ENCODE measurements at regions not wholly inside any gene's neighbourhood (a gene's known extent, or its start where the extent isn't known, plus 50 kb on each side); places are given as distances from the start of the nearest gene placed in this dataset.
"Not testable (repeated sequence)": the region's sequence is repeated elsewhere in the genome, so short reads cannot be mapped to it uniquely, and the experiment has no call there.

DNA sequence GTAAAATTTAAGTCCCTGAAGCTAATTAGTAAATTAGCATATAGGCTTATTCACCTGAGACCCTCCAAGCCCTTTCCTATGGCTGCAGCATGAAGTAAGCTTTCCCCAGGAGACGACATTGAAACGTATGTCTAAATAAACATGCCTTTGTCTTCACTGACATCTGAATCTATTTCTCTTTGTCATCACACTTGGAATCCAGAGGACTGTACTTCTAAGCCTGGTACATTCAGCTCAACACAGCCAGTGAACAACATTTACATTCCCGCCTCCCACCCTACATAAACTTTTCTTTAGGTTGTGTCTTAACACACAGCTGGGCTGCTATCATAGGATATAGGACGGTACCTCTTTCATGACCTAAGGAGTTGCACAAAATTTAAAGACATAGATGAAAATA lies 414.4 kb downstream of the SFMBT2 start:
- H3K27ac Mint-ChIP-seq, result no peak overlapping the region
- DNase-seq, result no peak
- H3K36me3 Mint-ChIP-seq, result no peaks in the 10 kb centered on the region
- no peak overlapping the region for H3K4me3 Mint-ChIP-seq
- no peaks in the 10 kb centered on the region for H3K4me1 Mint-ChIP-seq
- H3K9me3 Mint-ChIP-seq, result no peaks in the 10 kb centered on the region
- CTCF ChIA-PET, result interaction anchor here (0.5 kb wide), 1 partner anchor 813 kb away, joined by 3 read pairs; no protein-coding TSS in a partner anchor
- peaks cover 48% of the 10 kb centered on the region for H3K27me3 Mint-ChIP-seq

- Mint-ChIP-seq H3K27ac (no peak overlapping the region), H3K4me3 (no peak overlapping the region), H3K27me3 (peaks cover 42% of the 10 kb centered on the region), H3K9me3 (no peaks in the 10 kb centered on the region), H3K4me1 (peaks cover 5% of the 10 kb centered on the region), H3K36me3 (no peaks in the 10 kb centered on the region)
- DNase-seq, result no peak
- CTCF ChIA-PET, result interaction anchor here (0.5 kb wide), 1 partner anchor 813 kb away, joined by 3 read pairs; no protein-coding TSS in a partner anchor
These were observed 415.0 kb downstream of the SFMBT2 start for GRCh38 chr10:6995831-6996230.

DNA sequence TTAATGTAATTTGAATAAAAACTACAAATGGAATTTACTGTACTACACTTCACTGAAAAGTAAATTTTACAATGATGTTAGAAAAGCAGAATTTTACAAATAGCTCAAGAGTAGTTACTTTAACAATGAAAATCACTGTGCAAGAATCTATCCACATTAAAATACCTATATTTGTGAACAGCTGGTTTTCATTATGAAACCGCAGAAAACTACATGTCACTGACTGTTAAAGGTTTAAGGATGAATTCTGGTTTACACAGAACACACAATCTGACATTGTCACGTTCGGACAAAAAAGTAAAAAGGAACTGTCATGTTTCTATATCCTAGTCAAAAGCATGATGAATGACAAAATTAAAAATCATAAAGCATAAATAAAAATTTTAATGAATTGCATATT lies 415.3 kb upstream of the PRKCQ start:
- Mint-ChIP-seq H3K27me3 (peaks cover 40% of the 10 kb centered on the region), H3K36me3 (no peaks in the 10 kb centered on the region), H3K4me3 (no peak overlapping the region), H3K27ac (no peak overlapping the region), H3K4me1 (peaks cover 8% of the 10 kb centered on the region), H3K9me3 (no peaks in the 10 kb centered on the region)
- DNase-seq, result no peak
- CTCF ChIA-PET, result no interaction called here

DNA sequence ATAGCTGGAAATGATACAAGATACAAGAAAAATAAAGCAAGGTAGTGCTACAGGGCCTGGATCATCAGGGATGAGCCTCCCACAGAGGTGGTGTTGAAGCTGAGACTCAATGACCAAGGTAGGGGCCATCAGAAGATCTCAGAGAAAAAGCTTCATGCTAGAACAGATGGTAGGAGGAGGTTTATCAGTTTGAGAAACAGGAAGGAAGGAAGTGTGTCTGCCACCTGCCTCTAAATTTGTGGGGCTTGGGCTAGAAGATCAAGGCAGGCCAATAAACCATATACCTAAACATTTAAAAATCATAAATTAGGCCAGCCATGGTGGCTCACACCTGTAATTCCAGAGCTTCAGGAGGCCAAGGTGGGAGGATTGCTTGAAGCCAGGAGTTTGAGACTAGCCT lies 410.8 kb upstream of the PRKCQ start:
- CTCF ChIA-PET, result no interaction called here
- no peak overlapping the region for H3K4me3 Mint-ChIP-seq

DNA sequence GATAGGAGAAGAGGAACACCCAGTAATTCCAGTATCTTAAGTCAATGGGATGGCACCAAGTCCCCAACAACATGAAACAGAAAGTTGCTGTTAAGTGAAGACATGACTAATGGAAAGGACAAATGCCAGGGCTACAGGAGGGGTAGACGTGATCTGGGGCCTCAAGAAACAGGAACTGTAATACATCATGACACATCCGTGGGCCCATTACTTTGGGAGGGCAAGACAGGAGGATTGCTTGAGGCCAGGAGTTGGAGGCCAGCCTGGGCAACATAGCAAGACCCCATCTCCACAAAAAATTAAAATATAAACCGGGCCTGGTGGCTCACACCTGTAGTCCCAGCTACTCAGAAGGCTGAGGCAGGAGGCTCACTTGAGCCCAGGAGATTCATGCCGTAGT lies 408.6 kb upstream of the PRKCQ start:
- CTCF ChIA-PET, result no interaction called here
- no peak for DNase-seq

More for the DNA sequence above, 410.8 kb upstream of the PRKCQ start:
- DNase-seq, result no peak
- Mint-ChIP-seq H3K4me1 (peaks cover 8% of the 10 kb centered on the region), H3K9me3 (no peaks in the 10 kb centered on the region), H3K27ac (no peak overlapping the region), H3K36me3 (no peaks in the 10 kb centered on the region), H3K27me3 (peaks cover 29% of the 10 kb centered on the region)

DNA sequence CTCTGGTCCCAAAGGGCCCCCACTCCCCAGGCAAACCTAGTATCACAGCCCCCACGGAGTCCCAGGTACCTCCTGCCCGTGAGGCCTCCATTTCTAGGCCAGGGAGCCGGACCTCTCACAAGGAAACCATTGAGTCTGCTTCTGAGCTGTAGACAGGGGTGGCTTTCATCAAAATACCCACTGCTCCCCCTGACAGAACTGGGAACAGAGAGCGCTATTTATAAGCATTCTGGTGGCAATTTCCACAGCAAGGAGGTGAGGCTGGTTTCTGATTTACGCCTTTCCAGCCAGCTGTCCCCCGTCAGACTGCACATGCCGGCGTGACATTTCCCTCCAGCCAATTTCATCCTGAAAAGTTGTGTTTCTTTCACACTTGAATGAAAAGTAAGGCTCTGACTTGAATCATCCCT lies 407.5 kb upstream of the PRKCQ start:
- Mint-ChIP-seq H3K27me3 (peaks cover 24% of the 10 kb centered on the region), H3K27ac (no peak overlapping the region), H3K4me1 (peaks cover 8% of the 10 kb centered on the region), H3K36me3 (no peaks in the 10 kb centered on the region), H3K9me3 (no peaks in the 10 kb centered on the region), H3K4me3 (no peak overlapping the region)
- CTCF ChIA-PET, result no interaction called here
- no peak for DNase-seq

More for the DNA sequence above, 408.6 kb upstream of the PRKCQ start:
- H3K27ac Mint-ChIP-seq, result no peak overlapping the region
- H3K9me3 Mint-ChIP-seq, result no peaks in the 10 kb centered on the region
- no peak overlapping the region for H3K4me3 Mint-ChIP-seq
- peaks cover 8% of the 10 kb centered on the region for H3K4me1 Mint-ChIP-seq
- no peaks in the 10 kb centered on the region for H3K36me3 Mint-ChIP-seq
- H3K27me3 Mint-ChIP-seq, result peaks cover 31% of the 10 kb centered on the region

DNA sequence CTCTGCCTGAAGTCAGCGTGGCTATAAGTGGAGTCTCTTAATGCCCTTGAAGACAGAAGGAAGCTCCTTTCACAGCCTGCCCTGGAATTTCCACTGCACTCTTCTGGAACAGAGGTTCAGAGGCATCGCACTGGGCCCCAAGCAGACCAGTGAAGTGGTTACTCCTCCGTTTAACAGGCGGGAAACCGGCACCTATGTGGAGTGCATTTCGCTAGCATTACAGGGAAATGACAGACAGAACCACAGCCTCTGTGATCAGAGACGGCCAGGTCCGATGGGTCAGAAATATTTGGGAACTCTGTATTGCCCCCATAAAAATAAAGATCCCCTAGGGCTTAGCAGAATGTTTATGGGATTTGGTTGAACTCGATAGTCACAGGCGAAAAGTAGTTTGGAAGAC lies 406.9 kb upstream of the PRKCQ start:
- H3K27ac Mint-ChIP-seq, result no peak overlapping the region
- DNase-seq, result no peak
- H3K27me3 Mint-ChIP-seq, result peaks cover 24% of the 10 kb centered on the region
- CTCF ChIA-PET, result no interaction called here
- H3K4me1 Mint-ChIP-seq, result peaks cover 8% of the 10 kb centered on the region
- no peaks in the 10 kb centered on the region for H3K36me3 Mint-ChIP-seq
- H3K9me3 Mint-ChIP-seq, result no peaks in the 10 kb centered on the region
- no peak overlapping the region for H3K4me3 Mint-ChIP-seq

- peaks cover 32% of the 10 kb centered on the region for H3K27me3 Mint-ChIP-seq
- no peak for DNase-seq
- H3K4me3 Mint-ChIP-seq, result no peak overlapping the region
- H3K36me3 Mint-ChIP-seq, result no peaks in the 10 kb centered on the region
- H3K4me1 Mint-ChIP-seq, result peaks cover 2% of the 10 kb centered on the region
- H3K9me3 Mint-ChIP-seq, result no peaks in the 10 kb centered on the region
- CTCF ChIA-PET, result no interaction called here
- H3K27ac Mint-ChIP-seq, result no peak overlapping the region
These were observed 405.6 kb upstream of the PRKCQ start for GRCh38 chr10:6985644-6986043.

DNA sequence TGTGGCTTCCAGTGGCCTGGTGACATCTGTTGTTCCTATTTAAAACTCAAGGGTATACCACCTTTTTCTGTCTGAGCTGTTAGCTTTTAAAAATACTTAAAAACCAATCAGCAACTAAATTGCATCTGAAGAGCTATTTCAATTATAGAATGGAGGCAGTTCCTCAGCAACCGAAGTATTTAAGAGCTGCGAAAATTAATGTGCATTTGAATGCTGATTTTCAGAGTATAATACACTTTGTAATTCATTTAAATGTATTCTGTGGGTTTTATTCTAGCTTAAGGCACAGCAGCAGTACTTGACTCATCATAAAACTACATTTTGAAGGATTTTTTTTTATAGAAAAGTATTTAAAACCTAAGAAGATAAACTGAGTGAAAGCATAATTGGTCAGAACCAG lies 404.9 kb upstream of the PRKCQ start:
- CTCF ChIA-PET, result no interaction called here
- DNase-seq, result no peak
- Mint-ChIP-seq H3K4me1 (peaks cover 7% of the 10 kb centered on the region), H3K9me3 (no peaks in the 10 kb centered on the region), H3K27ac (no peak overlapping the region), H3K4me3 (no peak overlapping the region), H3K27me3 (peaks cover 37% of the 10 kb centered on the region), H3K36me3 (no peaks in the 10 kb centered on the region)

- H3K27me3 Mint-ChIP-seq, result peaks cover 45% of the 10 kb centered on the region
- H3K4me1 Mint-ChIP-seq, H3K27ac Mint-ChIP-seq, H3K9me3 Mint-ChIP-seq, H3K36me3 Mint-ChIP-seq, H3K4me3 Mint-ChIP-seq, DNase-seq, CTCF ChIA-PET: not testable (repeated sequence)
These were observed 403.9 kb upstream of the PRKCQ start for GRCh38 chr10:6984016-6984415.

DNA sequence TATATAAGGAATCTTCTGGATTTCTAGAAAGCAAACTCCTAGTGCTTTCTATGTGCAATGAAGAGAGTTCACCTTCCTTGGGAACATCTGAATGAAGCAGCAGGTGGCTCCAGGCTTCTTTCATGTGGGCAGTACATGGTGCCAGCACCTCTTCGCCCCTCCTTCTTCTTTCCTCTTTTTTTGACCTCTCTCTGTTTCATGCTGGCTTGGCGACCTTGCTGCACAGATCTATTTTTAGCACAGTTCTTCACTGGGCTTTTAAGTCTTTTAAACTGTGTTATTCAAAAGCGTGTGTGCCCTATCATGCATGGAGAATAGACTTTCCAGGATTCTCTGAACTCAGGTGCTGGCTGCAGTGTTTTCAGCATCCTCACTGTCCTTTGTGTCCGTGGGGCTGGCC lies 400.3 kb upstream of the PRKCQ start:
- H3K4me3 Mint-ChIP-seq, result no peak overlapping the region
- H3K9me3 Mint-ChIP-seq, result peaks cover 6% of the 10 kb centered on the region
- DNase-seq, result no peak
- H3K27ac Mint-ChIP-seq, result no peak overlapping the region
- peaks cover 2% of the 10 kb centered on the region for H3K36me3 Mint-ChIP-seq
- peaks cover 45% of the 10 kb centered on the region for H3K27me3 Mint-ChIP-seq
- peaks cover 7% of the 10 kb centered on the region for H3K4me1 Mint-ChIP-seq
- CTCF ChIA-PET, result no interaction called here

GRCh38 chr10:6979371-6979770 lies 399.3 kb upstream of the PRKCQ start:
- H3K27ac Mint-ChIP-seq, result no peak overlapping the region
- no peak for DNase-seq
- no peak overlapping the region for H3K4me3 Mint-ChIP-seq
- H3K27me3 Mint-ChIP-seq, result peaks cover 45% of the 10 kb centered on the region
- CTCF ChIA-PET, result no interaction called here
- H3K9me3 Mint-ChIP-seq, result peaks cover 6% of the 10 kb centered on the region
- H3K36me3 Mint-ChIP-seq, result peaks cover 2% of the 10 kb centered on the region
- H3K4me1 Mint-ChIP-seq, result peaks cover 12% of the 10 kb centered on the region

- CTCF ChIA-PET, result no interaction called here
- no peak overlapping the region for H3K4me3 Mint-ChIP-seq
- DNase-seq, result no peak
These were observed 398.1 kb upstream of the PRKCQ start for GRCh38 chr10:6978187-6978627.

GRCh38 chr10:6977398-6978186 lies 397.5 kb upstream of the PRKCQ start:
- CTCF ChIA-PET, result no interaction called here
- Mint-ChIP-seq H3K9me3 (peaks cover 6% of the 10 kb centered on the region), H3K4me3 (no peak overlapping the region), H3K36me3 (peaks cover 2% of the 10 kb centered on the region), H3K4me1 (peaks cover 24% of the 10 kb centered on the region), H3K27me3 (peaks cover 41% of the 10 kb centered on the region), H3K27ac (no peak overlapping the region)
- DNase-seq, result no peak

More at GRCh38 chr10:6978187-6978627, 398.1 kb upstream of the PRKCQ start:
- Mint-ChIP-seq H3K9me3 (peaks cover 6% of the 10 kb centered on the region), H3K27ac (no peak overlapping the region), H3K27me3 (peaks cover 41% of the 10 kb centered on the region), H3K36me3 (peaks cover 2% of the 10 kb centered on the region), H3K4me1 (peaks cover 22% of the 10 kb centered on the region)

DNA sequence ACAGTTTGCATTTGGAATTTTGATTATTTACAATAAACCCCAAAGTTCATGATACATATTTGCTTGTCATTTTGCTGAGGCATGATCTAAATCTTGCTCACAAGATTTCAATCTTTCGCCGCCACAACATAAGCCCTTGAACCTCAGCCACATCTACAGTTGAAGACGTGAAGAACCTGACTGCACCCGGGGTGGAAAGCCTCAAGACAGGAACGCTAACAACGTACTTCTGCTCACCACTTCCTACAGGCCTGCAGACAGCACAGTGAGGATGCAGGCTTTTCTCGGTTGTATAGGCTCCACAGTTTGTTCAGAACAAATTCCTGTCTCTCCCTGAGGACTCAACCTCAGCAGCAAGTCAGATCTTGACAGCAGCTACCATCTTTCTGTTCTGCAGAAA lies 393.8 kb upstream of the PRKCQ start:
- peaks cover 2% of the 10 kb centered on the region for H3K36me3 Mint-ChIP-seq
- H3K4me1 Mint-ChIP-seq, result peaks cover 17% of the 10 kb centered on the region
- peaks cover 6% of the 10 kb centered on the region for H3K9me3 Mint-ChIP-seq
- DNase-seq, result peak; percentile 60
- H3K4me3 Mint-ChIP-seq, result no peak overlapping the region
- peak overlapping the region; percentile 43 for H3K27ac Mint-ChIP-seq
- CTCF ChIA-PET, result no interaction called here
- peaks cover 38% of the 10 kb centered on the region for H3K27me3 Mint-ChIP-seq

Data from activated naive CD4-positive, alpha-beta T cell treated with anti-CD3 and anti-CD28 coated beads, Interleukin-2, amount 10 ng/mL, durations not matched to agents 7 days and 5 days (primary cell).